NCI-H1048 (cell line): ENCODE measurements at regions not wholly inside any gene's neighbourhood (a gene's known extent, or its start where the extent isn't known, plus 50 kb on each side); places are given as distances from the start of the nearest gene placed in this dataset.
"Not testable (repeated sequence)": the region's sequence is repeated elsewhere in the genome, so short reads cannot be mapped to it uniquely, and the experiment has no call there.

Source experiments
- DNase-seq: peaks from one replicate; lab custom pipeline; 2025; lab: John Stamatoyannopoulos, UW

DNA sequence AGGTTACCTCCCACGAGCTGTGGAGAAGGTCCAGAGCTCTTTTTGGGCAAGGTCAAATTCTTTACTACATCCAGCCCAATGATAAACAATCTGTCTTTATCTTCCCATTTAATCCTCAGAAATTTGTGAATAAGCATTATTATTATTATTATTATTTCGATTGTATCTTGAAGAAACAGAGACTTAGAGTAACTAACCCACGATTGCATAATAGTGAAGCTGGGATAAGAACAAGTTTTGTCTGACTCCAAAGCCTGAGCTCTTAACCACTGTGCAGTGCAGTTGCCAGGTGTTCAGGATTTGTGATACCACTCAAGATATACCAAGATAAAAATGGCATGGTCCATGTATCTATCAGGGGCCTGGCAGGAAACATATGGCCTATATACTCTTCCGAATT is 166.5 kb upstream of the LDB2 start:
- DNase-seq, result no peak

DNA sequence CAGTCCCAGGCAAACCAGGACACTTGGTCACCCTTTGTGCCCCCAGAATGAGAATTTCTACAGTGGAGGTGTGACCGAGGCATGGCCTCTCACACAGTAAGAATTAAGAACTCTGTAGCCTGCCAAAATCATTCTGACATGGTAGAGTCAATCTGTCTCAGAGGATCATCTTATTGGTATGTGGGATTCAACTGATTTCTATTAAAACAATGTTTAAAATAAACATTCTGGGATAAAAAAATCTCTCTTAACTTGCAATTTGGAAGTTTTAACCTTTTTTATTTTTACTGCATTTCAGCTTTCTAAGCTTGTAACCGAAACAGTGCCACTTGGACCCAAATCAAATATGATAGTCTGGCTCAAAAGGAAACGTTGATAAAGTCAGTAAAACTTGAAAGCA is 165.4 kb upstream of the LDB2 start:
- no peak for DNase-seq

DNA sequence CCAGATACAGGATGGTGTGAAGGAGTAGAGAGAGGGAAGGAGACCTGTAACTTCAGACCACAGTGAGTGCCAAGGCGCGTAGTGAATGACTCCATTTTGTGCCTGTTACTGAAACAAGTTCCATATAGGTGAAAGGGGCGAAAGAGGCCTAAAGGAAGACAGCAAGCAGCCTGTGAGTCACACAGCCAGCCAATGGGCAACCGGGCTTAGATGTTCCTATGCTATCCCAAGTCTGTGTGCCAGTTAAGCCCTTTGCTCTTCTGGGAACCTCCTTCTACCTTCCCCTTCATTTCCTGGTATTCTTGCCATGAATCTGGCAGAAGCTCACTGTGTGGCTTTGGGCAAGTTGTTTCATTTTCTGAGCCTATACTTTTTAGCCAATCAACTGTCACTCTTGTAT is 161.8 kb upstream of the LDB2 start:
- DNase-seq, result no peak

DNA sequence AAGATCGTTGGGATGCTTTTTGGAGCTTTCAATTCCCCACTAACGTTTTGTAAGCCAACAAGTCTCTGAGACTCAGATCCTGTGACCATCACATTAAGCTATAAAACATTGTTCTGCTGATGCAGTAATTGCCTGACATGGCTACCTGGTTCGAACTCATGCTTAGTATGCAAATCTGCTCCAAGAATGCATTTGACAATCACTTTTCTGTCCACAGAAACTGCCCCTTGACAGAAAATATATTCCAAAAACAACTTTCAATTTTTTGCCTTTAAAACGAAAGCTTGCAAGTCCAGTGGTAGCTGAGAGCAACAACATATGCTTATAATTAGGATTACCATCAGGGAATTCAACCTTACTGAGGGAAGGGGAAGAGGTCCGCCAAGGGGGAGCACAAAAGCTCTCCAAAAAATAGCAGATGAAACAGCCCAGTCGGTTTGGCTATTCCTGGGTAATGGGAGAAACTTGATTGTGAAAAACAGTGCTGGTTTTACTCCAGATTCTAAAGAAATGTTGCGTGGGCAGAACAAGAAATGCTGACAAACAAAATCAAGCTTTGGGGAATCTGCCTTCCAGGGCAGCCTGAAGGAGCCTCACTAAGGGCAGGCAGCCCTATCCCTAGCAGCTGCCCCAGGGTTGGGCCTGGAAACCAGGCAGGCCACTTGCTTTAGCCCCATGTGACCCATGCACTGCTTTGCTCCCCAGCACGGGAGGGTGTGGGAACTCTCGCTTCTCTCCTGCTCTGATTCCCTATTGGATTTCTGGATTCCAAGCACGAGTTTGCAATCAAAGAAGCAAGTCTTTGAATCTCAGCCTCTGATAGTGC is 160.7 kb upstream of the LDB2 start:
- DNase-seq, result no peak

DNA sequence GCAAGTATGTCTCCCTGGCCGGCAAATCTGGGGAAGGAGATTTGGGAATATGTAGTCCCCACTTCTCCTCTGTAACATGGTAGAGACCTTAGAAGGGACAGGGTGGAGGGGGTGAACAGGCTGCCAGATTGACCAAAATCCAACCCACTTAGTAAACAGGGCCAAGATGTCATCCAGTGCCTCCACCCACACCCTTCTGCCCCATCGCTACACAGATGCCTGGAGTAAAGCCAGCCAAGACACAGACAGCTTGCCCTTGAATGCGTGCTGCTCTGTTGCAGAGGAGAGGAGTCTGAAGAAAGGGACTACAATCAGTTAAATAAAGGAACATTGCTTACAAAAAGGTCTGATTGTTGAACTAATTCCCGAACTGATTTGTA is 160.1 kb upstream of the LDB2 start:
- no peak for DNase-seq

DNA sequence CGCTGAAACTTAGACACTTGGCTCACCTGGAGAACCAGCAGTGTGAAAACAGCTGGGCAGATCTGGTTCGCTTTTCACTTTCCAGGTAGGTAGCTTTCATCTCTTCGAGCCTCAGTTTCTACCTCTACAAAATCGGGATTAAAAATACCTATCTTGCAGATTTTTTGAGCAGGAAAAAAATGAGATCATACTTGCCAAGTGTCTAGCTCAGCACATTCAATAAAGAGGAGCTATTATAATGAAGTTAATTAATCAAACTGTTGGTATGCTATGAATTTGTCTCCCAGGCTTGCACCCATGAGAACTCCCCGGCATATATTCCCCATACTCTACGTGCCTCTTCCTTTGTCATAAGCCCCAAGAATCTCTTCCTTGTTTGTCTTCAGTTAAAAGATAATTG is 158.6 kb upstream of the LDB2 start:
- DNase-seq, result no peak

DNA sequence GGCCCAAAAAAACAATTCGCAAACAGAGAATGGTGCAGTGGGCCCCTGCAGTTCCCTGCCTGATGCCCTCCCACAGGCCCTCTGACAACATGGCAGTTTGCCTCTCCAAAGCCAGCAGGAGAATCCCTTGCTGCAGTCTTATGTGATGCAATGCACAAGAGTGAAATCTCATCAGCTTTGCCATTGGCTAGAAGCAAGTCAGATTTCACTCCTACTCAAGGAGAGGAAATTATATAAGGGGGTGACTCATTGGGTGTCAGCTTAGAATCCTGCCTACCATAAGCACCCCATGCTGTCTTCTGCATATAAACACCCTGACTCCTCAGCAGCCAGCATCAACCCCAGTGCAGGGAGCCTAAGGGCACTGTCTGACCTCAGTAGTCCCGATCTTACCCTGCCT is 157.3 kb upstream of the LDB2 start:
- no peak for DNase-seq

DNA sequence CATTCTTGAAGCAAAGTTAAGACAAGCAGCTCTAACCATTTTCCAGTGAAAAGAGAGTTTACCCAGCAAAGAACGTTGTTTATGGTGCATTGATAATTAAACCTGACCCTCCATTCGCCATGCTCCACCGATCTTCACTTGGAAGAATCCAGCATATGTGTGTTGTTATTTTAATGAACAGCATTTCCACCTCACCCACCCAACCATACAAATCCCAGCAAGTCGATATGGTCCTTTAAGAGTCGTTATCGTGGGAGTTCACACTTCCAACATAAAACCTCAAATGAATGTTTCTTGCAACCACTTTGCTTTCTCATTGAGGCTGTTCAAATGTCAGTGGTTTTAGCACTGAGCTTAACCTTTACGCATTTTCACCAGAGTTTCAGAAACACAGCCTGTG is 147.4 kb upstream of the LDB2 start:
- DNase-seq, result no peak

DNA sequence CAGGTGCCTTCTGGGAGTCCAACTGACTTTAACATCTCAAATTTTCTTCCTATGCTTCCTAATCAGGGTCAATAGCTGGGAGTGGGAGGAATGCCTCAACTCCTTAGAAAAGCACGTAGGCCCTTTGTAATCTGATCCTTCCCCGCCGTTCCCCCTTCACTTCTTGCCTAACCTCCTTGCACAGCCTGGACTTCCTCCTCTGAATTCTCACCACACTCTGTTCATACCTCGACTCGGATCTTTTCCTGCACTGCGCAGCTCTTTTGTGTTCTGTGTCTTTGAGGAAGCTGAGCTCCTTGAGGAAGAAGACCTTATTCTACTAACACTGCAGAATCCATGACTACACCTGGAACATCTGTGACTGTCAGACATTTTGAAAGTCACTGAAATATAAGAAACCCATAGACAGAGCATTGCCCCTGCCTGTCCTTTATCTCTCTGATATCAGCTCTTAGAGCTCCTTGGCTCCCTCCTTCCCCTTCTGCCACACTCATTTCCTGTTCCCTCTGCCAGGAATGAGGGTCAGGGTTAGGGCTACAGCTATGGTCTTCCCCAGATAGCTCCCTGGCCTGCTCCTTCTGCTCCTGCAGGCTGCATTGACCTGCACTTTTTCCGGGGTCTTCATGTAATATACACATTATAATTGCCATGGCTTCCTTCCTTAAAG is 140.2 kb upstream of the LDB2 start:
- DNase-seq, result no peak

DNA sequence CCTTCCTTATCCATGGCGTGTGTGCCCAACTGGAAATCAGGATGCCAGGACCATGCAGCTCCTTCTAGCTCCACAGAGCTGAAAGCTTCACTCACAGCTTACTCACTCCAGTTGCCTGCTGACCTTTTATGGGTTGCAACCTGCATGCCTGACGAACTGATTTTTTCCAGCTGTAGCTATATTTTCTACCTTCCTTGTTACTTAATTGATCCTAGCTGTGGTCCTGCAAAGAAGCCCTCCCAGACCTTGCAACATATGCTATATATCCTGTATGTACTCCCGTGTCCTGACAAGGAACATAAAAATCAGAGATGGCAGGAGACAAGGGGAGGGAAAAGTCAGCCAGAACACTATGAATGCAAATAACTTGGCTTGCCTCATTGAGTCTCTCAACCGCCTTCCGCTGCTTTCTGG is 135.3 kb upstream of the LDB2 start:
- DNase-seq, result no peak

DNA sequence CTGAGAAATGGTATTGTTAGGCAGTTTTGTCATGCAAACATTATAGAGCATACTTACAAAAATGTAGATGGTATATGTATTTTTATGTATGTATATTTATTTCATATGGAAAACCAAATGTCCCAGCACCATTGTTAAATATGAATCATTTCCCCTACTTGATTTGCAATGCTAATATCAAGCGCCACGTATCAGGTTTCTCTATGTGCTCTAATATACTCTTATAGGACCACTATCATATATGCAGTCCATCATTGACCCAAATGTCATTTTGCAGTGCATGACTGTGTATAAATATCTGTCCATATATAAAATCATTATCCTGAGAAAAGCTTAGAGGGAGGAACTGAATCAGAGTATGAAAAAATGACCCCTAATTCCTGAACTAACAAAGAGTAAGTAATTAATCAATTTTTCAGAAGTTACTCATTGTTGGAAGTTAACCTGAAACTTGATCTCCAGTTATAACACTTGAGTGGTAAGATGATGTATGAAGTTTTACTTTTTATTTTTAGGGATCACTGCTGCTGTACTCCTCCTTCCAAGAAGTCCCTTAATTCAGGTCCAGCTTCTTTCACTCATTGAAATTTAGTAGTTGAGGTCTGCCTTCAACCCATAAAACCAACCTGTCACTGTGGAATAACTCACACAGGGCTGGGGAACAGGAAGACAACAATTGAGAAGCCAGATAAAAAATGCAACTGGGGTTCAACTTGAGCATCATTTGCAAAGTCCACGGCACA is 134.8 kb upstream of the LDB2 start:
- DNase-seq, result no peak

DNA sequence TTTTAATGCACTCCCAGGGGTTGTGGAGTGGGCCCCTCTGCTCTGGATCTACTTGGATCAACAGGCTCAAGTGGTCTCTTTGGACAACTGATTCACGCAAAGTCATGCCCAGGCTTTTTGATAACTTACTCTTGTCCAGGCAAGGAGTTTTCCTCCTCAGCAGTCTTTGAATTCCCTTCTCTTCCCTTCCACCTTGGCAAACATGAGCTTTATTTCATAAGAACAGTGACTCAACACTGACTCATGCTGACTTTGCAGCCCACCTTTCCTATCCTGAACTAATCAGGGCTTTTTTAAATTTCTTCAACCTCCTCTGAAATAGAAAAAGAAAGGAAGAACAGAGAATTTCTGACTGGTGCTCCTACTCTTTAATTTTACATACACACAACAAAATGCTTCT is 132.1 kb upstream of the LDB2 start:
- no peak for DNase-seq

DNA sequence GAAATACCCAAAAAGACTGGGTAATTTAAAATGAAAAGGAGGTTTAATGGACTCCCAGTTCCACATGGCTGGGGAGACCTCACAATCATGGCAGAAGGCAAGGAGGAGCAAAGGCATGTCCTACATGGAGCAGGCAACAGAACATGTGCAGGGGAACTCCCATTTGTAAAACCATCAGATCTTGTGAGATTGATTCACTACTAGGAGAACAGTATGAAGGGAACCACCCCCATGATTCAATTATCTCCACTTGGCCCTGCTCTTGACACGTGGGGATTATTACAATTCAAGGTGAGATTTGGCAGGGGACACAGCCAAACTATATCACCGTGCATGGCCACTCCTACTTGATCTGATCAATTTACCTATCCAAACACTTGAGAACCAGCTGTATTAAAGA is 131.5 kb upstream of the LDB2 start:
- DNase-seq, result no peak

DNA sequence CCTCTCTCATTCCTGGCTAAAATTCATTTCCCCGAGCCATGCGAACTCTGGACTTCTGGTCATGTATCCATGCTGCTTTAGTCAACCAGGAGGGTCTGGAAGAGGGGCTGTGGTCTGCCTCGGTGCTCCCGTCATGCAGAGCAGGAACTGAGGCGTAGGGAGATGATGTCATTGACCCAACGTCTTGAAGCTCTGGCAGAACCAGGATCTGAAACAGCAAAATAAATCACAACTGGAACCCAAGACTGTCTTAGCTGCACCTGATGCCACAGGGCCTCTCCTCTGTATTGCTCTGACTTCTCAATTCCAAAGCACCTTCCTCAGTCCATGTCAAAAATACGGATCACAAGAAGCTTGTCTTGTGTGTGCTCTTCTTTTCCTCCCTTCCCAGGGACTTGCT is 131.0 kb upstream of the LDB2 start:
- no peak for DNase-seq

DNA sequence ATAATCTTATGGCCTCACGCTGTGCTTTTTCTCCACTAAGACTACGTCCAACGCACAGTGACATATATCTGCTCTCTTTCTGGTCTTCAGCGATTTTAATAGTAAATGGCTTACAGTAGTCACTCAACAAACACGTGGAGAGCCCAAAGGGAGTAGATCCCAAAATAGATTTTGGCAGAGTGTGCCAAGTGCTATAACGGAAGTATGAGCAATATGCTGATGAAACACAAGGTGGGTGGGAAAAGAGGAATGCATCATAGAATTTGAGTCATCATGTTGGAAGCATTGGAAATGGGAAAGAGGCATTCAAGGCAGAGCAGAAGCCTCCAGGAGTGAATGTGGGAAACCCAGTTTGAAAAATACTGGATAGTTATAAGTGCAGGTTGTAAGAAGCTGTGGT is 129.1 kb upstream of the LDB2 start:
- no peak for DNase-seq

DNA sequence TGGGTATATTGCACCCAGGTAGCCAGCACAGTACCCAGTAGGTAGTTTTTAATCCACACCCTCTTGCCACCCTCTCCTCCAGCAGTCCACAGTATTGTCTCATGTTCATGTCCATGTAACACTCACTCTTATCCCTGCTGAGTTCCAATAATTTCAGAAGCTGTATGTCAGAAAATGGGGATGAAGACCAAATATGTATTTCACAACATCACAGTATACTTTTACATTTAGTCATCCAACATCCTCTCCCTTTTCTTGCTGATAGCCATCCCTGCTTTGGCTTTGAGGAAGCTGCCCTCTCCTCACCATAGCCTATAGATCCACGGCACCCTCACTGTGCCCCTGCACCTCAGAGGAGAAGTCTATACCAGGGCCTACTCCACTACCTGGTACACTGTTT is 126.0 kb upstream of the LDB2 start:
- DNase-seq, result no peak

DNA sequence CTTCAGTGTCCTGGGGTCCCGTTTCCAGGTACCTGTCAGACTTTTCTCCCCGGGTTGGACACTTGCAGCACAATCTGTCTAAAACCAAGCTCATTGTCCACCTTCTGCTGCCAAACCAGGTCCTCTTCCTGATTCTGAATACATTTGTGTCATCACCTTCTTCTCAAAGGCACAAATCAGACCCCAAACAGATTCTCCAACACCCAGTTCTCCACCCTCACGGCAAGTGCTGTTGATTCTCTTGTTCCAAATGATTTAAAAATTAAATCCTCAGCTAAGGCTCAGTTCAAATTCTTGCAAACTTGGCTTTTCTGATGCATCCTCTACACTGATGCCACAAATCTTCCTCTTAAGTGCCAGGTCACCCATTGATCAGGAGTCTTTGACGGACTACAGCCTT is 122.5 kb upstream of the LDB2 start:
- DNase-seq, result no peak

DNA sequence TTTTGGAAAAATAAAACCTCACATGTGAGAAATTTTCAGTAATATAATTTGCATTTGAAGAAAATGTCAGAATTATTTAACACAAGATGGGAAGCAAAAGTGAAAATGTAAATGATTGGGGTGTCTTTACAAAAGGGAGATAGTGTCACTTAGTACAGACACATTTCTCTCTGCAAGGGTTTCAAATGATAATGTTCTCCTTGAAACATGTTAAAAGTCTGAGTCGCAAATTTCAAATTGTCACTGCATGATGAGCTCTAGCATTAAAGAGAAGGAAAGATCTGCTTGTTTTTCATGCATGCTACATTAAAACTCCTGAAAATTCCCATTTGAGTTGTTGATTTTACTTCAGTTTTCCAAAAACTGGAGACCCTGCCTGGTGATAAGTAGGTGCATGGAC is 122.0 kb upstream of the LDB2 start:
- DNase-seq, result no peak

DNA sequence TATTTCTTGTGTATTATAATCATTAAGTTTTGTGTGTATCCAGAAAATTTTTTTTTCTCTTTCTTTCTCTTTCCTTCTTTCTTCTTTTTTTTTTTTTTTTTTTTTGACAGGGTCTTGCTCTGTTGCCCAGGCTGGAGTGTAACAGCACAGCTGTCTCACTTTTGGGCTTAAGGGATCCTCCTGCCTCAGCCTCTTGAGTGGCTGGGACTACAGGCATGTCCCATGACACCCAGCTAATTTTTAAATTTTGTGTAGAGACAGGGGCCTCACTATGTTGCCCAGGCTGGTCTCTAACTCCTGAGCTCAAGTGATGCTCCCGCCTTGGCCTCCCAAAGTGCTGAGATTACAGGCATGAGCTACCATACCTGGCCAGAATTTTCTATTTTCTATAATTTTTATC is 120.2 kb upstream of the LDB2 start:
- not testable (repeated sequence) for DNase-seq

DNA sequence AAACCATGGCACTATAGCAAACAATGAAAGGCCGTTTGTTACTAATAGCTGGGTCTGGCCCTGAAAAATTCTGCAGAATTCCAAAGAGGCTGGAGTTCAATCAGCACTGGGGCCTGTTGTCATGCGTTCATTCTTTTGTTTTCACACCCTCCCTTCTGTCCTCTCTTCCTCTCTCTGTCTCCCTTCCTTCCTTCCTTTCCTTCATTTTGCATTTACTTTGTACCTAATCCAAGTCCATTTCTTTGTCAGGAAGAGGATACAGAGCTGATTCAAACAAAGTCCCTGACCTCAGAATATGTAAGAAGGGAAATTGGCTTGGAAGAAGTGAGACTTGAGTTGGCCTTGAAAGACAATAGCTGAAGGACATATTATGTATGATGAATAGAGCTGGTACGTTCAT is 119.6 kb upstream of the LDB2 start:
- DNase-seq, result no peak

DNA sequence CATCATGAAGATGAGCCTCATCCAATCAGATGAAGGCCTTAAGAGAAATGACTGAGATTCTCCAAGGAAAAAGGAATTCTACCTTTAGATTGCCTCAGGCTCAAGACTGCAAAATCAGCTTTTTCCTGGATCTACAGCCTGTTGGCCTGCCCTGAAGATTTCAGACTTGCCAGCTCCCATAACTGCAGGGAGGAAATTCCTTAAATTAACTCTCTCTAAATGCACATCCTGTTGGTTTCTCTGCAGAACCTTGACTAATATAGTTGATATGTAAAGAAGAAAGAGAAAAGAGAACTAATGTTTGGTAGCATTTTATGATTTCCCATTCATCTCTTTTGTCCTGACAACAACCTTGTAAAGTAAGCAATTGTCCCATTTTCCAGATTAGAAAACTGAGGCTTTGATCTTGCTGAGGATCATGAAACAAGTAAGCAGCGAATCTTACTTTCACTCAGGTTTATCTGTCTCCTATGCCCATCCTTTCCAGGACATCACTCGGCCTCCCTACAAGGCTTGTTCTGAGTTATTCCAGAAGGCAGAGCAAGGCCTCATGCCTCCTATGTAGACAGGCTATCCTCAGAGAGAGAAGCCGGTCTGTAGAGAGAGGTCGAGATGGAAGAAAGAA is 115.0 kb upstream of the LDB2 start:
- no peak for DNase-seq

DNA sequence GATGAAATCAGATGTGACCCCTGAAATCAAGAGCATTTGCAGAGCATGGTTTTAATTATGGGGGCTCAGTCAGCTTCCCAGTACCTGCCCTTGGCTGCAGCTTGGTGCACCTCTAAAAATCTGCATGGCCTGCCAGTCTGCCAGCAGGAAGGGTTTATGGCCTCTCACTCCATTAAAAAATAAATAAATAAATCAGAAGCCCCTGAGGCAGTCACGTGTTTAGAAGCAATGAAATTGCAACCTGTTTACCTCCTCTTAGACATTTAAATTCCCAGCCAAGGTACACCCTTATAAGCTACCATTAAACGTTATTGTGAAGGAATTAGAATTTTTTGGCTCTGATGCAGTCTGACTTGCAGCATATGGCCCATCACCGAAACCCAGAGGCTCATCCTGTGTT is 114.0 kb upstream of the LDB2 start:
- no peak for DNase-seq
